ENCODE measurements at regions not wholly inside any gene's neighbourhood (a gene's known extent, or its start where the extent isn't known, plus 50 kb on each side); places are given as distances from the start of the nearest gene placed in this dataset.

DNA sequence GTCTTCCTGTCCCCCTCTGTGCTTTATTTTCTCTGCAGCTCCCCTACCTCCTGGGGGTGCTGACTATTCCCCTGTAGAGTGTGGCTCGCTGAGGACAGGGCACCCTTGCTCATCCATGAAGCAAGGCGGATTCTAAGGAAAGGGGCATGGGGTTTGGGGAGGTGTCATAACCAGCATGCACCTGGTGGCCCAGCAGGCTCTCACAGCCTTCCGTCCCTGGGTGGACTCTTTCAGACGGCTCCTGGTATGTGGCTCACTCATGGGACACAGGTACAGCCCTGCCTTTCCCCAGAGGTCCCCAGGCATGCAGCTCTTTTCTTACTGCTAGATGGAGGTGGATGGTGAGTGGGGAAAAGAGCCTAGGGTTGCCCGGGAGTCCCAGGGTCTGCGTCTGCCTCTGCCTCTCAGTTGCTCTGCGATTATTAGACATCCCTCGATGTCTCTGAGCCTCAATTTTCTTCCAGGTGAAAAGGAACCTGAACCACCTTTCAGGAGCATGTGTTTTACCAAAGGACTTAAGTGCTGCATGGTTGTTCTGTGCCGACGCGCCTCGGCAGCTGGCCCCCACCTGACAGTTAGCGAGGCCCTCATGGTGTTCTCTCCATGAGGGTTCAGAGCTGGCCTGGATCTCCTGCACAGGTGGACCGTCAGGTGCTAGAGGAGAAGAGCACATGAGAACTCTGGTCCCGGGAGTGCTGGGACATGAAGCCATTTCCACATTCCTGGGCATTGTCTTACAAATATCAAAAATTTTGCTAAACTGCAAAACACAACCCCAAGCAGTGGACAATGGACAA lies 172.5 kb upstream of the SHH start:
- WGBS, 2 donors: 83 to 84% methylated on average over 15 of the region's 15 CpGs
- no peak for DNase-seq

GRCh38 chr7:155984028-155984580 lies 171.8 kb upstream of the SHH start:
- H3K9me3 ChIP-seq: no peaks in the 10 kb centered on the region
- TF ChIP-seq CTCF (IDR thresholded peaks at IDR 0.05): no peak
- DNase-seq (no peak), ATAC-seq (no peak)
- no peak overlapping the region for H3K27ac ChIP-seq
- no peaks in the 10 kb centered on the region for H3K4me1 ChIP-seq
- intact Hi-C loops (cut with DNase I): loop anchor here in 2 of 10 donors (5.0 to 10.0 kb wide), 2 partner anchors 58 to 161 kb away; no protein-coding TSS in a partner anchor
- no peak overlapping the region for H3K4me3 ChIP-seq
- H3K36me3 ChIP-seq: no peaks in the 10 kb centered on the region
- WGBS, 2 donors: 74 to 80% methylated on average over 10 of the region's 10 CpGs
- peaks cover 0 to 32% (median 24%) of the 10 kb centered on the region in 7 donors for H3K27me3 ChIP-seq

More for the DNA sequence above, 172.5 kb upstream of the SHH start:
- Histone ChIP-seq H3K27me3 (peaks cover 0 to 32% (median 22%) of the 10 kb centered on the region in 7 donors), H3K36me3 (no peaks in the 10 kb centered on the region), H3K27ac (no peak overlapping the region), H3K4me3 (no peak overlapping the region), H3K4me1 (no peaks in the 10 kb centered on the region), H3K9me3 (no peaks in the 10 kb centered on the region)
- no peak for TF ChIP-seq CTCF (IDR thresholded peaks at IDR 0.05)
- ATAC-seq: no peak
- intact Hi-C loops (cut with DNase I): loop anchor here in 2 of 10 donors (5.0 to 10.0 kb wide), 2 partner anchors 57 to 160 kb away; no protein-coding TSS in a partner anchor

GRCh38 chr7:155983176-155983815 lies 171.0 kb upstream of the SHH start:
- DNase-seq (no peak), ATAC-seq (no peak)
- TF ChIP-seq CTCF (IDR thresholded peaks at IDR 0.05): no peak
- intact Hi-C loops (cut with DNase I): loop anchor here in 2 of 10 donors (5.0 to 10.0 kb wide), 2 partner anchors 59 to 162 kb away; no protein-coding TSS in a partner anchor
- Histone ChIP-seq H3K27me3 (peaks cover 0 to 32% (median 27%) of the 10 kb centered on the region in 7 donors), H3K9me3 (no peaks in the 10 kb centered on the region), H3K36me3 (no peaks in the 10 kb centered on the region), H3K27ac (no peak overlapping the region), H3K4me1 (no peaks in the 10 kb centered on the region), H3K4me3 (no peak overlapping the region)
- WGBS, 2 donors: 72 to 78% methylated on average over 14 of the region's 14 CpGs

DNA sequence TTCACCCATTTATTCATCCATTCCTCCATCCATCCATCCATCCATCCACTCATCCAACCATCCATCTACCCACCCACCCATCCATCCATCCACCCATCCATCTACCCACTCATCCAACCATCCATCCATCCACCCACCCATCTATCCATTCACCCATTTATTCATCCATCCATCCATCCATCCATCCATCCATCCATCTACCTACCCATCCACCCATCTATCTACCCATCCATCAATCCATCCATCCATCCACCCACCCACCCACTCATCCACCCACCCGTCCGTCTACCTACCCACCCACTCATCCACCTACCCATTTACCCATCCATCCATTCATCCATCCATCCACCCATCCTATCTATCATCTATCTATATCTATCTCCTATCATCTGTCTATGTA lies 169.4 kb upstream of the SHH start:
- intact Hi-C loops (cut with DNase I): loop anchor here in 2 of 10 donors (5.0 to 10.0 kb wide), 2 partner anchors 61 to 163 kb away; no protein-coding TSS in a partner anchor
- TF ChIP-seq CTCF (IDR thresholded peaks at IDR 0.05): no peak
- Histone ChIP-seq H3K4me3 (no peak overlapping the region), H3K27ac (no peak overlapping the region), H3K4me1 (no peaks in the 10 kb centered on the region), H3K36me3 (no peaks in the 10 kb centered on the region), H3K27me3 (peaks cover 0 to 36% (median 19%) of the 10 kb centered on the region in 7 donors), H3K9me3 (no peaks in the 10 kb centered on the region)
- DNase-seq: no peak
- 82 to 91% methylated on average over 2 of the region's 2 CpGs for WGBS, 2 donors
- ATAC-seq: no peak

All from heart right ventricle (tissue), 16 donors.